OCI-LY3 (cell line): ENCODE measurements at regions not wholly inside any gene's neighbourhood (a gene's known extent, or its start where the extent isn't known, plus 50 kb on each side); places are given as distances from the start of the nearest gene placed in this dataset.

ENCODE experiments used
- H2AFZ ChIP-seq: fragments of 200-600, 300-600 bp; shearing (Covaris generic); 2 replicates; pipeline ENCODE4 v1.6.0; 2014; ENCODE audit warnings: antibody characterized with exemption, low read depth, low read length
- H3K27ac ChIP-seq: fragments of 200-600, 300-600 bp; sonication (generic); 2 replicates; pipeline ENCODE4 v1.5.1; 2014; ENCODE audit warnings: mild to moderate bottlenecking, low read length, moderate library complexity, mixed read lengths
- H3K27me3 ChIP-seq: fragments of 200-600, 300-600 bp; sonication (generic); 2 replicates; pipeline ENCODE4 v1.6.1; 2014; ENCODE audit warnings: low read depth, low read length, mixed read lengths
- H3K36me3 ChIP-seq: fragments of 200-600, 300-600 bp; sonication (generic); replicated peaks from 2 replicates; pipeline ENCODE3; 2014; ENCODE audit warnings: low read depth, low read length, mixed read lengths
- H3K4me1 ChIP-seq: fragments of 300-600, 200-600 bp; sonication (generic); 2 replicates; pipeline ENCODE4 v1.6.1; 2014; ENCODE audit warnings: low read length, mixed read lengths
- H3K4me2 ChIP-seq: fragments of 200-600, 300-600 bp; sonication (generic); 2 replicates; pipeline ENCODE4 v1.6.1; 2014; ENCODE audit warnings: low read length, mixed read lengths
- H3K4me3 ChIP-seq: fragments of 300-600, 200-600 bp; sonication (generic); 2 replicates; pipeline ENCODE4 v1.5.1; 2014; ENCODE audit warnings: antibody characterized with exemption, mild to moderate bottlenecking, low read length, moderate library complexity
- H3K79me2 ChIP-seq: fragments of 300-600, 200-600 bp; shearing (Covaris generic); 2 replicates; pipeline ENCODE4 v1.6.1; 2014; ENCODE audit warnings: mild to moderate bottlenecking, low read length, mixed read lengths
- H3K9ac ChIP-seq: fragments of 300-600, 200-600 bp; shearing (Covaris generic); 2 replicates; pipeline ENCODE4 v1.6.0; 2014; ENCODE audit warnings: mild to moderate bottlenecking, low read length, moderate library complexity
- H3K9me3 ChIP-seq: fragments of 200-600, 300-600 bp; shearing (Covaris generic); 2 replicates; pipeline ENCODE4 v1.6.1; 2014; ENCODE audit warnings: low read length, mixed read lengths; ENCODE audit not compliant: insufficient read depth
- H4K20me1 ChIP-seq: fragments of 200-600, 300-600 bp; sonication (generic); 2 replicates; pipeline ENCODE4 v1.6.1; 2016; ENCODE audit warnings: low read length, mixed read lengths; ENCODE audit not compliant: insufficient read depth
- EZH2phosphoT487 ChIP-seq: fragments of 200-600 bp; shearing (Covaris generic); IDR thresholded peaks from 2 replicates; pipeline ENCODE4 v1.6.1; 2018; ENCODE audit warnings: antibody characterized with exemption, mixed run types, low read depth
- TF ChIP-seq, protein P1 (sequence below): fragments of 200-600, 300-600 bp; sonication (generic); IDR thresholded peaks from 2 replicates; pipeline ENCODE4 v1.5.1; 2014; ENCODE audit warnings: antibody characterized with exemption, low read length, low read depth

DNA sequence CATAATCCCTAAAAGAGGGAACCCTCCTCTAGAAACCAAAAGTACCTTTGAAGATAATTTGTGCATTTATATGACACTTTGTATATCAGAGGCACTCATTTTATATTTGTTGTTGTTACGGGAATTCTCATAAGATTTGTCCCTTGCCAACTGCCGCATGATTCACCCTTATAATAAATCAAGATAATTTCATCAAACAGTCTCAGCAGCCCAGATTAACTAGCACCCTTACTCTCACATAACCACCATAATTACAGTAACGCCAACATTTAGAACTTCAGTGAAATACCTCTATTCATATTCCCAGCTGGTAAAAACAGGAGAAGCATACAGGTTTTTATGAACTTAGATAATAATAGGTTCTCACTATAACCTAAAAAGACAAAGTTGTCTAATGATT is 271.9 kb downstream of the LRRC3B start:
- Histone ChIP-seq H3K4me1 (no peaks in the 10 kb centered on the region), H4K20me1 (no peaks in the 10 kb centered on the region), H3K79me2 (no peaks in the 10 kb centered on the region), H2AFZ (no peak overlapping the region), H3K4me2 (no peak overlapping the region), H3K9ac (no peak overlapping the region), H3K27ac (no peak overlapping the region), H3K9me3 (no peaks in the 10 kb centered on the region), H3K27me3 (no peaks in the 10 kb centered on the region), H3K36me3 (no peaks in the 10 kb centered on the region), H3K4me3 (no peak overlapping the region)
- TF ChIP-seq EZH2phosphoT487, result no peak
- TF ChIP-seq, protein P1, sequence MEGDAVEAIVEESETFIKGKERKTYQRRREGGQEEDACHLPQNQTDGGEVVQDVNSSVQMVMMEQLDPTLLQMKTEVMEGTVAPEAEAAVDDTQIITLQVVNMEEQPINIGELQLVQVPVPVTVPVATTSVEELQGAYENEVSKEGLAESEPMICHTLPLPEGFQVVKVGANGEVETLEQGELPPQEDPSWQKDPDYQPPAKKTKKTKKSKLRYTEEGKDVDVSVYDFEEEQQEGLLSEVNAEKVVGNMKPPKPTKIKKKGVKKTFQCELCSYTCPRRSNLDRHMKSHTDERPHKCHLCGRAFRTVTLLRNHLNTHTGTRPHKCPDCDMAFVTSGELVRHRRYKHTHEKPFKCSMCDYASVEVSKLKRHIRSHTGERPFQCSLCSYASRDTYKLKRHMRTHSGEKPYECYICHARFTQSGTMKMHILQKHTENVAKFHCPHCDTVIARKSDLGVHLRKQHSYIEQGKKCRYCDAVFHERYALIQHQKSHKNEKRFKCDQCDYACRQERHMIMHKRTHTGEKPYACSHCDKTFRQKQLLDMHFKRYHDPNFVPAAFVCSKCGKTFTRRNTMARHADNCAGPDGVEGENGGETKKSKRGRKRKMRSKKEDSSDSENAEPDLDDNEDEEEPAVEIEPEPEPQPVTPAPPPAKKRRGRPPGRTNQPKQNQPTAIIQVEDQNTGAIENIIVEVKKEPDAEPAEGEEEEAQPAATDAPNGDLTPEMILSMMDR, result no peak

DNA sequence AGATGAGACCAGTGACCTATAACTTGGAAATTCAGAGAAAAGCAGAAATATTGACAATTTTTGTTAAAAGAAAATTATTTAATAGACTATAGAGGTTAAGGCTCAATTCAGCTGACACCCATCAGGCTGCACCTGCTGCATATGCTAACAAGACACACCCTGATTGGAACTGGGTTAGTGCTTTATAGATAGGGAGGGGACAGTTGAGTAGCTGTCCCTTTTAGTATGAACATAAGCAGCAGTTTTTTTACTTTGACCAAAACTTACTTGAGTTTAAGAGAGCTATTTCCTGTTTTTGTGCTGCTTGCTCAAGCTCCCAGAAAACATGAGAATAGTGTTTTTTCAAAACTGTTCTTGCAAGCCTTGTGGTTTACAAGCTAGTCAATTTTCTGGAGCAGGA is 292.6 kb downstream of the LRRC3B start:
- Histone ChIP-seq H2AFZ (no peak overlapping the region), H3K27ac (no peak overlapping the region), H3K4me3 (no peak overlapping the region), H3K27me3 (no peaks in the 10 kb centered on the region), H4K20me1 (no peaks in the 10 kb centered on the region), H3K36me3 (no peaks in the 10 kb centered on the region), H3K9me3 (no peaks in the 10 kb centered on the region), H3K4me2 (no peak overlapping the region), H3K9ac (no peak overlapping the region), H3K4me1 (no peaks in the 10 kb centered on the region), H3K79me2 (no peaks in the 10 kb centered on the region)
- no peak for TF ChIP-seq EZH2phosphoT487
- TF ChIP-seq, protein P1, result no peak

DNA sequence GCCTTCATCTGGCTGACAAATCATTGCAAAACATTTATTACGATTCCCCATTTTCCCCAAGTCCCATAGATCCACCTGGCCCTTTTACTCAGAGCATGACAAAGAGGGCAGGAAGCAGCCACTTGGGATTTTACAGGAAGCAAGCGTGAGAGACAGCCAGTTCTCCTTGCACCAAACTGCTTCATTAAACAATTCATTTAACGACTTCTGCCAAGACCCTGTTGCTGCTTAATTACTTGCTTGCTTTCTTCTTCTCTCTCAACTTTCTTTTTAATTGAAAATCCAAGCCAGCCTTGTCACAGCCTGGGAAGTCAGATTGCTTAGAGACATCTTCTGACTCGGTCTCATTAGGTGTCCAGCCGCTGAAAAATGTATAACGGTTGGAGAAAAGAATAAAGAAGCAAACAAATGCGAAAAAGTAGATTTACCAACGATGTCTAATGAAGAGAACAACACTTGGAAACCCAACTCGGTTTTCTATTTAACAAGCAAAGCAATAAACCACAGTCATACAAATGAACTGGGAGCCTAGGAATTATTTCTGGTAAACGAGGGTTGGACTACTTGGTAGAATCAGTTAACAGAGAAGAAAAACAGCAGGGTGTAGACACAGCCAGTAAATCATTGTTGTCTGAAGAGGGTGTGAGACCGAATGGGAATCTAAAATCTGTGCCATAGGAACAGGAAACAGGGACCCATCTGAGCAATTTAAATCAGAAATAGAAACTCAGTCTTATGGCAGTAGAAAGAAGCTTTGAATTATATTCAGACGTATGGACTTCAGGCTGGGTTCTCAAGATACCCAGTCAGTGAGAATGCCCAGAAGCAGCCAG is 298.3 kb downstream of the LRRC3B start:
- no peak overlapping the region for H3K9ac ChIP-seq
- no peaks in the 10 kb centered on the region for H3K4me1 ChIP-seq
- no peak overlapping the region for H3K4me3 ChIP-seq
- TF ChIP-seq, protein P1, result no peak
- no peak for TF ChIP-seq EZH2phosphoT487
- no peaks in the 10 kb centered on the region for H4K20me1 ChIP-seq
- H3K9me3 ChIP-seq, result no peaks in the 10 kb centered on the region
- no peak overlapping the region for H2AFZ ChIP-seq
- no peaks in the 10 kb centered on the region for H3K27me3 ChIP-seq
- H3K79me2 ChIP-seq, result no peaks in the 10 kb centered on the region
- no peak overlapping the region for H3K4me2 ChIP-seq
- no peak overlapping the region for H3K27ac ChIP-seq
- H3K36me3 ChIP-seq, result no peaks in the 10 kb centered on the region

- no peaks in the 10 kb centered on the region for H3K9me3 ChIP-seq
- H3K4me3 ChIP-seq, result no peak overlapping the region
- TF ChIP-seq, protein P1, result no peak
- no peak for TF ChIP-seq EZH2phosphoT487
- H3K9ac ChIP-seq, result no peak overlapping the region
- H3K4me1 ChIP-seq, result peaks cover 13% of the 10 kb centered on the region
- H3K27ac ChIP-seq, result no peak overlapping the region
- no peaks in the 10 kb centered on the region for H3K36me3 ChIP-seq
- H4K20me1 ChIP-seq, result no peaks in the 10 kb centered on the region
- H3K4me2 ChIP-seq, result no peak overlapping the region
- no peaks in the 10 kb centered on the region for H3K79me2 ChIP-seq
- H3K27me3 ChIP-seq, result no peaks in the 10 kb centered on the region
- no peak overlapping the region for H2AFZ ChIP-seq
Measured at GRCh38 chr3:26931896-26932295, 309.3 kb downstream of the LRRC3B start.
